Fibroblast of the aortic adventitia (primary cell): ENCODE measurements at regions not wholly inside any gene's neighbourhood (a gene's known extent, or its start where the extent isn't known, plus 50 kb on each side); places are given as distances from the start of the nearest gene placed in this dataset.
A peak's percentile ranks its signal among the peaks of the same experiment; 100 is the strongest.
"Not testable (repeated sequence)": the region's sequence is repeated elsewhere in the genome, so short reads cannot be mapped to it uniquely, and the experiment has no call there.

Experiments used
- DNase-seq: peaks from one replicate; pipeline ENCODE4 v3.0.0-alpha.2; 2010; ENCODE audit warnings: low read depth
- H3K4me3 ChIP-seq: 2 replicates; pipeline ENCODE4 v1.5.1; 2011; ENCODE audit warnings: low read depth, mild to moderate bottlenecking, control low read depth, low read length, moderate library complexity
- TF ChIP-seq, protein P1 (sequence below): IDR thresholded peaks from 2 replicates; pipeline ENCODE4 v1.5.1; 2011; ENCODE audit warnings: mild to moderate bottlenecking, low read length, control low read depth, inconsistent platforms; ENCODE audit not compliant: insufficient read depth

DNA sequence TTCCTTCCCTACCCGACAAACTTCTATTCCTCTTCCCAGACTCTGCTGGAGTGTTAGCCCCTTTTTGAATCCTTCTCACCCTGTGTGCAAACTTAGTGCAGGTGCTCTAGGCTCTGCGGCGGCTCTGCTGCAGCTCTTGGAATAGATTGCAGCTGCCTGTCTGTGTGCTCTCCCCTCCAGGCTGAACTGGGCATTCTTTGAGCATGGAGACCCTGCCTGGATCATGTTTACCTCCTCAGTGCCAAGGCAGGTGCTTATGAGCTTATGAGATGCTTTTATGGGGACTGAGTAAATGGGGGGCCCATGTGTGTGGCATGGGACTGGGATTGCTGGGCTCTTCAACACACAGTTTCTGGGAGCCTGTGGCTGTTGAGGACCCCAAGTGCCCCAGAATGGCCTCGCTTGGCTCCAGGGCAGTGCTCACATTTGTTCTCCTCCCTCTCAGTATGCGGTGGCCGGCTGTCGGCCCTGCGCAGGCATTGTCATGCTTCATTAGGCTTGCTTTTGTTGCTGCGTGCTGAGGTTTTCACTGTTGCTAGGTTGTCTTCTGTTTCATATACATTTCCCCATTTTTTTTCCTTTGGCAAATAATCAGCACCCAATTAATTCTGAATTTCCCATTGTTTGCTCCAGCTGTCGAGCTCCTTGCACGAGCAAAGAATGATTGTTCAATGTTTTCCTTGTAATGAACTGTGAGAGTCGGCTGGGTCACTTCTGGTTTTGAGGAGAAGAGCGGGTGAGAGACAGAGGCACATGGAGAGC is 185.5 kb upstream of the NLRP1 start:
- no peak overlapping the region for H3K4me3 ChIP-seq
- DNase-seq, result no peak
- TF ChIP-seq, protein P1, sequence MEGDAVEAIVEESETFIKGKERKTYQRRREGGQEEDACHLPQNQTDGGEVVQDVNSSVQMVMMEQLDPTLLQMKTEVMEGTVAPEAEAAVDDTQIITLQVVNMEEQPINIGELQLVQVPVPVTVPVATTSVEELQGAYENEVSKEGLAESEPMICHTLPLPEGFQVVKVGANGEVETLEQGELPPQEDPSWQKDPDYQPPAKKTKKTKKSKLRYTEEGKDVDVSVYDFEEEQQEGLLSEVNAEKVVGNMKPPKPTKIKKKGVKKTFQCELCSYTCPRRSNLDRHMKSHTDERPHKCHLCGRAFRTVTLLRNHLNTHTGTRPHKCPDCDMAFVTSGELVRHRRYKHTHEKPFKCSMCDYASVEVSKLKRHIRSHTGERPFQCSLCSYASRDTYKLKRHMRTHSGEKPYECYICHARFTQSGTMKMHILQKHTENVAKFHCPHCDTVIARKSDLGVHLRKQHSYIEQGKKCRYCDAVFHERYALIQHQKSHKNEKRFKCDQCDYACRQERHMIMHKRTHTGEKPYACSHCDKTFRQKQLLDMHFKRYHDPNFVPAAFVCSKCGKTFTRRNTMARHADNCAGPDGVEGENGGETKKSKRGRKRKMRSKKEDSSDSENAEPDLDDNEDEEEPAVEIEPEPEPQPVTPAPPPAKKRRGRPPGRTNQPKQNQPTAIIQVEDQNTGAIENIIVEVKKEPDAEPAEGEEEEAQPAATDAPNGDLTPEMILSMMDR, result no peak

DNA sequence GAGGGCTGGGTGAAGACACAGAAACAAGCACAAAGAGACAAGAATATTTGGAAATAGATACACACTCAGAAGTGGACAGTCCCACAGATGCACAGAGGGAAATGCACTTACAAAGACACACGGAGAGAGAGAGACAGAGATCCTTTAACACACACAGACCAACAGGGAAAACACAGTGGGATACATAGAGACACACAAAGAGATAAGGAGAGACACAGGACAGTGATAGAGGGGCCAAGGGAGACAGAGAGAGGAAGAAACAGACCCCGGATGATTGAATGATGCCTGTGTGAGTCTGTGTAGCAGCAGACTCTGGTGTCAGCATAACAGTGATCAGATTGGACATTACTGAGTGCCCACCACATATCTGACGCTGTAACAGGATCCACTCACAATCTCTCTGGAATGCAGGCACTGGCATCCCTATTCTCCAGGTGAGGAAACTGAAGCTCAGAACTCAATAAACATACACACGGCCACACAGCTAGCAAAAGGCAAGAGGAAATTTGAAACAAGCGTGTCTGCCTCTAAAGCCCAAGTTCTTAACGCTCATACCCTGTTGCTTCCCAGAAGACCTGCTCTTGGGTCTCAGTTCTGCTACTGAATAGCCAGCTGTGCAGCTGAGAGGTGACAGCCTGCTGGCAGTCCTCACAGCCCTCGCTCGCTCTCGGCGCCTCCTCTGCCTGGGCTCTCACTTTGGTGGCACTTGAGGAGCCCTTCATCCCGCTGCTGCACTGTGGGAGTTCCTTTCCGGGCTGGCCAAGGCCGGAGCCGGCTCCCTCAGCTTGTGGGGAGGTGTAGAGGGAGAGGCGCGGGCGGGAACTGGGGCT is 186.3 kb upstream of the NLRP1 start:
- H3K4me3 ChIP-seq, result no peak overlapping the region
- DNase-seq, result no peak
- TF ChIP-seq, protein P1, result no peak

DNA sequence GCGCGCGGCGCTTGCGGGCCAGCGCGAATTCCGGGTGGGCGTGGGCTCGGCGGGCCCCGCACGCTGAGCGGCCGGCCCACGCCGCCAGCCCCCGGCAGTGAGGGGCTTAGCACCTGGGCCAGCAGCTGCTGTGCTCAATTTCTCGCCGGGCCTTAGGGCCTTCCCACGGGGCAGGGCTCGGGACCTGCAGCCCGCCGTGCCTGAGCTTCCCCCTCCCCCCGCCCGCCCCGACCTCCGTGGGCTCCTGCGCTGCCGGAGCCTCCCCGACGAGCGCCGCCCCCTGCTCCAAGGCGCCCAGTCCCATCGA is 186.9 kb upstream of the NLRP1 start:
- DNase-seq, H3K4me3 ChIP-seq: not testable (repeated sequence)

DNA sequence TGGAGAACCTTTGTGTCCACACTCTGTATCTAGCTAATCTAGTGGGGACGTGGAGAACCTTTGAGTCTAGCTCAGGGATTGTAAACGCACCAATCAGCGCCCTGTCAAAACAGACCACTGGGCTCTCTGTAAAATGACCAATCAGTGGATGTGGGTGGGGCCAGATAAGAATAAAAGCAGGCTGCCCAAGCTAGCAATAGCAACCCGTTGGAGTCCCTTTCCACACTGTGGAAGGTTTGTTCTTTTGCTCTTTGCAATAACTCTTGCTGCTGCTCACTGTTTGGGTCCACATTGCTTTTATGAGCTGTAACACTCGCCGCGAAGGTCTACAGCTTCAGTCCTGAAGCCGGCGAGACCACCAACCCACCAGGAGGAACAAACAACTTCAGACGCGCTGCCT is 187.7 kb upstream of the NLRP1 start:
- H3K4me3 ChIP-seq, DNase-seq: not testable (repeated sequence)

DNA sequence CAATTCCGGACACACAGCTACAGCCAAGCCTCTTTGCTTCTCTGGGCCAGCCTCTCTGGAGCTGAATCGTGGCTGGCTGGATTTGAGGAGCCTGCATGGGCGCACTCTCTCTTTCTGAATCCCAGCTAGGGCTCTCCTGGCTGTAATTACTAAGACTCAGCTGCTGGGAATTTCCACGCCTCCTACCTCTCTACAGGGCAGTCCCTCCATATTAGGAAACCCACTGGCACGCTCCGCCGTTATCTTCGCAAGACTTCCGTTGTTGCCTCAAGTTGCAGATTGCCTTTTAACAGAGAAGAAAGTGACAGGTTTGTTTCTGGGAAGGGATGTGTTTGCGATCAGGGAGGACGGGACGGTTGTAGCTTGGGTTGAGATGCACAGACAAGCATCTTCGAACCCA is 188.4 kb upstream of the NLRP1 start:
- TF ChIP-seq, protein P1, result no peak
- H3K4me3 ChIP-seq, result no peak overlapping the region
- peak; percentile 78 for DNase-seq

DNA sequence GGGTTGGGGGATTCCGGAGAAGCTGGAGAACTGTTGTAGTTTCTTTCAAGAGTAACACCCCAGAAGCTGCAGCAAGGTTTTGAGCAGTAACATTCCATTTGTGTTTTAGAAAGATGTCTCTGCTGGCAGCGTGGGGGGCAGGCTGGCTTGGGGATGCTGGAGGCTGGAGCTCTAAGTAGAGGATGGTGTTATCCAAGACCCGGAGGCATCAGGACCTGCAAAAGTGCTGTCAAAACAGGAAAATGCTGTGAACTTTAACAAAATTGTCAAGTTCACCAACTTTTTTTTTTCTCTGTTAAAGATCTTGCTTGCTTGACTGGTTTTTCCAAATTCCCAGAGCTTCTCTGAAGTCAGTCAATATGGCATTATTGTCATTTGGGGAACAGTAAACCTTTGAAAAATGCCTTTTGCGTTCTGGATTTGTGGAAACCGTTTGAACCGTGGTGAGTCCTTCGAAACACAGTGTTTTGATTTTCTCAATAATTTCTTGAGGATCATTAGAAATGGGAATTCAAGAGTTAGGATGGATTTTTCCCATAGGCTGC is 189.6 kb upstream of the NLRP1 start:
- TF ChIP-seq, protein P1, result no peak
- DNase-seq, result no peak
- no peak overlapping the region for H3K4me3 ChIP-seq

DNA sequence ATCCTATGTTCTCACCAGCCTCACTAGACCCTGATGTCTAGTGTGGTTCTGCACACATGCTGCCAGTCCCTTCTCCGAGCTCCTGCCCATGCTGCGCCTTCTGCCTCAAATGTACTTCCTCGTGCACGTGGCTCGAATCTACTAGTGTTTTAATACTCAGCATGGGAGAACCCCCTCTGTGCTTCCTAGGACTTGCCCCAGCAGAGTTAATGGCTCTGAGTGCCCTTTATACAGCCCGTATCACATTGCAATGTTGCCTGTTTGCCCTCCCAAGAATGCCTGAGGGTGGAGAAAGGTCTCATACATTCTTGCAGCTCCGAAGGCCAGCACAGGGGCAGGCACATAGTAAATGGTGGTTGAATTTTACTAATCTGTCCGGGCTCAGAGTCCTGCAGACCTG is 190.8 kb upstream of the NLRP1 start:
- TF ChIP-seq, protein P1, result no peak
- no peak overlapping the region for H3K4me3 ChIP-seq
- no peak for DNase-seq
